HG02610 (cell line): ENCODE measurements at regions not wholly inside any gene's neighbourhood (a gene's known extent, or its start where the extent isn't known, plus 50 kb on each side); places are given as distances from the start of the nearest gene placed in this dataset.
"Not testable (repeated sequence)": the region's sequence is repeated elsewhere in the genome, so short reads cannot be mapped to it uniquely, and the experiment has no call there.

Experiments
- ATAC-seq: cut with Tn5 transposase; IDR thresholded peaks from one replicate; pipeline ENCODE4 v1.9.1; 2021; ENCODE audit warnings: mild to moderate bottlenecking, moderate library complexity; ENCODE audit not compliant: unreplicated experiment

- ATAC-seq, result no peak
Observed at GRCh38 chr5:7072188-7072587, 323.8 kb upstream of the ADCY2 start.

DNA sequence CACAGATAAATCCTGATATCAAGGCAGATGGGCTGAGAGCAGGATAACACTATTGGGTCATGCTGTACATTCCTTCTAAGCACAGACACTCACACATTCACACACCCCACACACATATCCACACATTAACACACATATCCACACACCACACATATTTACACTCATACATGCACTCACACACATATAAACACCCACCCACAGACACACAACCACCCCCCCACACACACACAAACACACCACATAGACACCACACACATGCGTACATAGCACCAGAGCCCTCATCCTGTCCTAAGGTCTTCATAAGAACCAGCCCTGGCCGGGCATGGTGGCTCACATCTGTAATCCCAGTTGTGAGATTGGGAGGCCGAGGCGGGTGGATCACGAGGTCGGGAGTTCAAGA, 322.3 kb upstream of the ADCY2 start:
- ATAC-seq, result no peak

- no peak for ATAC-seq
Observed at GRCh38 chr5:7074176-7074575, 321.8 kb upstream of the ADCY2 start.

GRCh38 chr5:7075470-7075869, 320.5 kb upstream of the ADCY2 start:
- no peak for ATAC-seq

GRCh38 chr5:7078101-7078500, 317.8 kb upstream of the ADCY2 start:
- ATAC-seq, result no peak

- ATAC-seq, result no peak
Observed at GRCh38 chr5:7078901-7079300, 317.0 kb upstream of the ADCY2 start.

GRCh38 chr5:7080501-7080900, 315.4 kb upstream of the ADCY2 start:
- ATAC-seq, result no peak

- no peak for ATAC-seq
Observed at GRCh38 chr5:7087719-7088297, 308.1 kb upstream of the ADCY2 start.

DNA sequence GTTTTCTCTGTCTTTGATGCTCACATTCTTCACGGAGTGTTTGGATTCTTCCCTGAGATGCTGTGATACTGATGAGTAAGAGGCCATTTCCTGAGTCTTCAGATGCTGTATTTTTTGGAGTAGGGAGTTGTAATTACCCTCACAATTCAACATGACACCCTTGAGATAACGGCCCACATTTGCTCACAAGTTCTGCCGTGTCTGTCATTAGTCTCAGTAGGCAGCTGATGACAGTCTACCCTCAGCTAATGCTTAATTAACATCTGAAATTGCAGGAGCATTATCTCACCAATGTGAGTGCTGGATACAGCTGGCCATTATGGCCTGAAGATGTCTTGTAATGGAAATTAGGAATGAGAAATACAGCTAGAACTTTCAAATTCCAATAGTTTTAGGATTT, 307.1 kb upstream of the ADCY2 start:
- ATAC-seq, result no peak

- ATAC-seq, result no peak
Observed at GRCh38 chr5:7094626-7095025, 301.3 kb upstream of the ADCY2 start.

DNA sequence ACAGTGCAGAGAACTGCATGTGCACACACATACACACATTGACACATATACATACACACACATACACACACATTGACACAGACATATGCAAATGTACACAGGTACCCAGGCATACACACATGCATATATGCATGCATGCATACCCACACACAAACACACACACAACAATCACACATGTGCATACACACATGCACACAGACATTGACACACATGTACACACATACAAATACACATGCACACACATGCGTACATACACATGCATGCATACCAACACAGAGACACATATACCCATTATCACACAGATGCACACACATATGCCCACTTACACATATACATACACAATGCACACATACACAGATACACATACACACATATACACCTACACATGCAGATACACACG, 299.6 kb upstream of the ADCY2 start:
- ATAC-seq, result no peak

- ATAC-seq, result no peak
Observed at GRCh38 chr5:7105358-7105757, 290.6 kb upstream of the ADCY2 start.

GRCh38 chr5:7117961-7118360, 278.0 kb upstream of the ADCY2 start:
- no peak for ATAC-seq

GRCh38 chr5:7131680-7132079, 264.3 kb upstream of the ADCY2 start:
- ATAC-seq, result no peak

DNA sequence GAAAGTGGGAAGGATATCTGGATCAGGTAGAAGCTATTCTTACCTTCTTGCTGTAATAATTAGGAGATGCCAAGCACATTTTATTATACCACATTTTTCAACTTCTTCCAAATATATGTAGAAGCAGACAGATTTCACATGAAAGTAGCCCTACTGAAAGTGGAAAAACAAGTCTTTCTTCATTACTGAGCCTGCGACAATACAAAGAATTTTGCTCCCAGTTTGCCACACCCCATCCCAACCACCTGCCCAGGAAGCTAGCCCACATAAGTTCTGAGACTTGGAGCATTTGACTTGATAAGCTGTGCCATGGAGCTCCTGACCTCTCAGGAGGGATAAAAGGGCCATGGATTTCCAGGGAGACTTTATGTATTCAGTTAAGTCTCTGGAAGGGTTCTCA, 249.1 kb upstream of the ADCY2 start:
- no peak for ATAC-seq

- ATAC-seq, result no peak
Observed at GRCh38 chr5:7157083-7157482, 238.9 kb upstream of the ADCY2 start.

DNA sequence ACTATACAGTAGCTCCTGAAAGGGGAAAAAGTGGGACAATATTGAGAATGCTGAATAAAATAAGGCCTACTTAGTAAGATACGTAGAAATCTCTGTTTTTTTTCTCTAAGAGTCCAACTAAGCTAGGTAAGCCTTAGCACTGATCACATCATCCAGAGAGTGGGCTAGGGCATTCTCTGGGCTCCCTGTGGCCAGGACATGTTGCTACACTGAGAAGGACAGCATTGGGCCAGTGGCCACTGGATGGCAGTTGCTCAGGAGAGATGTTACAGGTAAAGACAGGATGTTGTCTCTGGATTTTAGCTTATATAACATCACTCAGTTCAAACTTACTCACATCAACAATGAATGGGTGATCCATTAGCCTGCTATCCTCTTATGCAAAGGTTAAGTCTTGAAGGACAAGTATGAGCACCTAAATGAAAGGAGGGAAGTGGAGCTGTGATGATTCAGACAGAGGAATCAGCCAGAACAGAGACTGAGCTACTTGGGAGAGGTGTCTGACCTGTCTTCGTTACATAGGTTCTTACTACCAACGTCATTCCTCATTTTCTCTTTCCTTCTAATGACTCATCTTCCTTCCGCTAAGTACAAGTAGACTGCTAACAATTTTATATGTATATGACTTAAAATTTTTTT, 226.6 kb upstream of the ADCY2 start:
- no peak for ATAC-seq

DNA sequence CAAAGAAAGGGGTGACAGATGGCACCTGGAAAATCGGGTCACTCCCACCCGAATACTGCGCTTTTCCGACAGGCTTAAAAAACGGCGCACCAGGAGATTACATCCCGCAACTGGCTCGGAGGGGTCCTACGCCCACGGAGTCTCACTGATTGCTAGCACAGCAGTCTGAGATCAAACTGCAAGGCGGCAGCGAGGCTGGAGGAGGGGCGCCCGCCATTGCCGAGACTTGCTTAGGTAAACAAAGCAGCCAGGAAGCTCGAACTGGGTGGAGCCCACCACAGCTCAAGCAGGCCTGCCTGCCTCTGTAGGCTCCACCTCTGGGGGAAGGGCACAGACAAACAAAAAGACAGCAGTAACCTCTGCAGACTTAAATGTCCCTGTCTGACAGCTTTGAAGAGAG, 225.2 kb upstream of the ADCY2 start:
- ATAC-seq, result not testable (repeated sequence)

- ATAC-seq, result no peak
Observed at GRCh38 chr5:7179364-7179763, 216.6 kb upstream of the ADCY2 start.

DNA sequence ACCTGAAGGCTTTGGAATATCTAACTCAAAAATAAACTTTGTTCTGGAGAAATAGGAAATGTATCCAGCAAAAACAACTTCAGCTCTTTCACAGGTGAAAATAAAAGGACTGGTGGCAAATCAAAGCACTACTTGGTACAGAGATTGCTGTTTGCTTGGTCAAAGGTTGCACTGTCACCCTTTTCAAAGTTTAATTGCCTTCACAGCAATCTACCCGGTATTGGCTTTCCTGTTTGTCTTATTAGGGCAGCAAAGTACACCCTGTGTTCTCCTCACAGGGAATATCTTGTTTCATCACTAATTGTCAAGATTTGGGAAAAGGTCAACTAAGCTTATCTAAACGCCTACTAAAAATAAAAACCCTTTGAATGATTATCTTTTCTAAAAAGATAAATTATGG, 214.1 kb upstream of the ADCY2 start:
- no peak for ATAC-seq

- ATAC-seq, result no peak
Observed at GRCh38 chr5:7185742-7186141, 210.2 kb upstream of the ADCY2 start.

DNA sequence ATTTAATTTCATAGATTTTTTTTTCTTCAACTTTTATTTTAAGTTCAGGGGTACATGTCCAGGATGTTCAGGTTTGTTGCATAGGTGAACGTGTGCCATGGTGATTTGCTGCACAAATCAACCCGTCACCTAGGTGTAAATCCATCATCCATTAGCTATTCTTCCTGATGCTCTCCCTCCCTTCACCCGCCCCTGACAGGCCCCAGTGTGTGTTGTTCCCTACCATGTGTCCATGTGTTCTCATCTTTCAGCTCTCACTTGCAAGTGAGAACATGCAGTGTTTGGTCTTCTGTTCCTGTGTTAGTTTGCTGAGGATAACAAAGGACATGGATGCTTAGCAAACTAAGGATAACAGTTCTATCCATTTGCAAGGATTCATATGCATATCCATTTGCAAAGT, 209.1 kb upstream of the ADCY2 start:
- ATAC-seq, result no peak

- ATAC-seq, result no peak
Observed at GRCh38 chr5:7190712-7191250, 205.2 kb upstream of the ADCY2 start.
